Common myeloid progenitor, CD34-positive (primary cell): ENCODE measurements at regions not wholly inside any gene's neighbourhood (a gene's known extent, or its start where the extent isn't known, plus 50 kb on each side); places are given as distances from the start of the nearest gene placed in this dataset.

Experiments used
- CTCF ChIA-PET: fragments of 350-600 bp; sonication (Branson Sonifier 250); formaldehyde crosslinking; loops from one replicate; lab custom pipeline; 2021; ENCODE audit warnings: antibody characterized with exemption; lab: Charles Lee
- POLR2A ChIA-PET: fragments of 350-600 bp; sonication (Branson Sonifier 250); formaldehyde crosslinking; loops from one replicate; lab custom pipeline; 2021; ENCODE audit warnings: antibody characterized with exemption; lab: Charles Lee
- DNase-seq, 3 donors: peaks; one replicate each; pipeline versions ENCODE4 v3.0.0 to v3.0.0-alpha.2; 2013
- H3K27ac ChIP-seq, 2 experiments: 1 replicate in 1 of 2; 2 replicates in 1 of 2; pipeline ENCODE4 v1.7.0; 2013; ENCODE audit warnings: inconsistent platforms in 2 of 2, low read length in 2 of 2, mild to moderate bottlenecking in 2 of 2, low read depth in 1 of 2, moderate library complexity in 1 of 2; ENCODE audit not compliant: severe bottlenecking in 2 of 2, insufficient read depth in 1 of 2, poor library complexity in 1 of 2
- H3K27me3 ChIP-seq, 5 experiments: replicated peaks in 2 of 5; 1 replicate in 3 of 5; 2 replicates in 2 of 5; pipeline versions ENCODE4 v1.6.1 to v1.7.0; 2013; ENCODE audit warnings: low read length in 4 of 5, mild to moderate bottlenecking in 2 of 5, moderate library complexity in 2 of 5, inconsistent platforms in 1 of 5; ENCODE audit not compliant: insufficient read depth in 5 of 5, control insufficient read depth in 4 of 5
- H3K36me3 ChIP-seq, 4 experiments: 1 replicate in 2 of 4; 2 replicates in 2 of 4; pipeline versions ENCODE4 v1.6.1 to v1.7.0; 2013; ENCODE audit warnings: low read length in 3 of 4, control low read depth in 1 of 4, mild to moderate bottlenecking in 1 of 4; ENCODE audit not compliant: control insufficient read depth in 4 of 4, insufficient read depth in 4 of 4
- H3K4me1 ChIP-seq, 4 experiments: 1 replicate in 3 of 4; 2 replicates in 1 of 4; pipeline versions ENCODE4 v1.6.1 to v1.7.1; 2013; ENCODE audit warnings: low read length in 3 of 4, mild to moderate bottlenecking in 3 of 4, control low read depth in 1 of 4, inconsistent platforms in 1 of 4, moderate library complexity in 1 of 4; ENCODE audit not compliant: control insufficient read depth in 4 of 4, insufficient read depth in 4 of 4; ENCODE audit errors: control extremely low read depth in 1 of 4
- H3K4me3 ChIP-seq, 7 experiments: 1 replicate in 4 of 7; 2 replicates in 3 of 7; pipeline versions ENCODE4 v1.5.1 to v1.7.0; 2013; ENCODE audit warnings: mild to moderate bottlenecking in 7 of 7, low read length in 6 of 7, moderate library complexity in 6 of 7, inconsistent platforms in 2 of 7, low read depth in 2 of 7, control low read depth in 1 of 7; ENCODE audit not compliant: insufficient read depth in 4 of 7, control insufficient read depth in 1 of 7; ENCODE audit errors: extremely low read depth in 1 of 7
- H3K9me3 ChIP-seq, 5 experiments: 1 replicate in 4 of 5; 2 replicates in 1 of 5; pipeline versions ENCODE4 v1.6.1 to v1.7.1; 2013; ENCODE audit warnings: low read length in 4 of 5, mild to moderate bottlenecking in 2 of 5, inconsistent platforms in 1 of 5, low read depth in 1 of 5, moderate library complexity in 1 of 5; ENCODE audit not compliant: control insufficient read depth in 4 of 5, insufficient read depth in 2 of 5; ENCODE audit errors: control extremely low read depth in 1 of 5
- WGBS: methylation state at CpG from one replicate; pipeline ENCODE4 v1.1.5; 2013; ENCODE audit not compliant: insufficient coverage; 5-methylcytosine and 5-hydroxymethylcytosine counted together

DNA sequence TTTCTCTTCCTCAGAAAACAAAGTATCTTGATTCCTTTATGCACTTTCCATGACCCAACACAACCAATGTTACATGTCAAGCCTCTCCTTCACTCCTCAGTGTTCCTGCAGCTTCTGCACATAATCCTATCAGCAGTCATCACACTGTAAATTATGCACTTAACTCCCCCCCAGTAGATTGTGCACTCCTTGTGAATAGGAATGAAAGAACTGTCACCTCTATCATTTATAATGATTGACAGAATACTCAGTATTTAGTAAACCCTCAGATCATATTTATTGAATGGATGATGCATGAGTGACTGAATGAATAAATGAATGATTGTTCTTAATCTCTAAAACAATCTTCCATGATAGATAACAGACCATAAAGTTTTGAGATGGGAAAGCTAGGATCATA, 253.3 kb downstream of the HS3ST1 start:
- H3K4me3 ChIP-seq, result no peak overlapping the region
- DNase-seq, result no peak
- CTCF ChIA-PET, result no interaction called here
- H3K9me3 ChIP-seq, result no peaks in the 10 kb centered on the region
- H3K4me1 ChIP-seq, result no peaks in the 10 kb centered on the region
- POLR2A ChIA-PET, result no interaction called here
- no peaks in the 10 kb centered on the region for H3K36me3 ChIP-seq
- no peak overlapping the region for H3K27ac ChIP-seq
- no peaks in the 10 kb centered on the region for H3K27me3 ChIP-seq

DNA sequence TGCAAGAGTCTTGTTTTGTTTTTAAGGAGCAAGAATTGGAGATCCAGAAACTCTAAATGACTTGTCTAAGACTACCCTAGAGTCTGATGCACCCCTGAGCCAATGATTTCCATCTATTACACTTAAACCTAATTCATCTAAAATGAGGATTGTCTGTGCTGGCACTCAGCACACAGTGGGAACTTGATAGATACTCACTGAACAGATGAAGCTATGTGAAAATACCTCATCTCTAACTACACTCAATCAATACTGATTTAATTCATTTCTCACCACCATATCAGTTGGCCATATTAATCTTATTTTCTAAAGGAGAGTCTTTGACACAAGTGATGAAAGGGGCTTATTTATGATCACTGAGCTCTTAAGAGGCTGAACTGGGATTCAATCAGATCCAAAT, 262.1 kb downstream of the HS3ST1 start:
- Histone ChIP-seq H3K4me1 (no peaks in the 10 kb centered on the region), H3K9me3 (no peaks in the 10 kb centered on the region), H3K27ac (no peak overlapping the region), H3K36me3 (no peaks in the 10 kb centered on the region), H3K27me3 (no peaks in the 10 kb centered on the region), H3K4me3 (no peak overlapping the region)
- DNase-seq, result no peak
- POLR2A ChIA-PET, result no interaction called here
- CTCF ChIA-PET, result no interaction called here

DNA sequence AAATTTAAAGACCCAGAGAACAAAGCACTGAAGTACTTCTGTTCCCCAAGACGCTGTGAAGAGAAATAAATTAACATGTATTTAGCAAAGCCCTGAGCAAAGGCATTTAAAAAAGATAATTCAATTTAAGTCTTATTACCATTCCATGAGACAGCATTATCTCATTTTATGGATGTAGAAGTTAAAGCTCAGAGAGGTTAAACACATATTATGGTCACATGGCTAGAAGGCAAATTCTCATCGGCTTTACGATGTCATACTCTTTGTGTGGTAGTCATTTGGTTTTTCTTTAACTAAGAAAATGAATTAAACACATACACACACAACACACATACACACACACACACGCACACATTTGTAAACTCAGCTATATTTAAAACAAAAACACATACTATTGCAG, 262.7 kb downstream of the HS3ST1 start:
- Histone ChIP-seq H3K9me3 (no peaks in the 10 kb centered on the region), H3K4me3 (no peak overlapping the region), H3K36me3 (no peaks in the 10 kb centered on the region), H3K27me3 (no peaks in the 10 kb centered on the region), H3K27ac (no peak overlapping the region), H3K4me1 (no peaks in the 10 kb centered on the region)
- DNase-seq, result no peak
- CTCF ChIA-PET, result no interaction called here
- no CpG with 5 or more reads among the region's 4 CpGs for WGBS
- POLR2A ChIA-PET, result no interaction called here

DNA sequence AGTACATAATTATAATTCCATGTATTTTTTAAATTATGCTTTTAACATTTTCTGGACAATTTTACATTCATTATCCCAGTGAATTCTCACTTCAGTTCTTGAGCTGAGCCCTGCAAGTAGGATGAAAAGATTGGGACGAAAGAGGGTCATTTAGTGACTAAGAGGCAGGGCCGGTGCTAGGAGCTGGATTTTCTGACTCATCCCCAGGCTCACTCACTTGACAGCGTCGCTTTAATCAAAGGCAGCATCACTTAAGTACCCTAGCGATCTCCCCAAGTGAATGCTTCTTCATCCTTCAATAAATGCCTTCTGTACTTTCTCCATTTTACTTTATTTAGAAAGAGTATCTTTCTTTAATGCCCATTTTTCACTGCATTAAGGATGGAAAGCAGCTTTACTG, 263.6 kb downstream of the HS3ST1 start:
- ChIA-PET CTCF (no interaction called here), POLR2A (interaction anchor here (0.5 kb wide), 1 partner anchor 30 kb away, joined by 4 read pairs; no protein-coding TSS in a partner anchor)
- Histone ChIP-seq H3K27me3 (no peaks in the 10 kb centered on the region), H3K4me3 (no peak overlapping the region), H3K9me3 (no peaks in the 10 kb centered on the region), H3K36me3 (no peaks in the 10 kb centered on the region), H3K27ac (no peak overlapping the region), H3K4me1 (no peaks in the 10 kb centered on the region)
- 100% methylated on average over 5 of the region's 5 CpGs for WGBS
- no peak for DNase-seq

DNA sequence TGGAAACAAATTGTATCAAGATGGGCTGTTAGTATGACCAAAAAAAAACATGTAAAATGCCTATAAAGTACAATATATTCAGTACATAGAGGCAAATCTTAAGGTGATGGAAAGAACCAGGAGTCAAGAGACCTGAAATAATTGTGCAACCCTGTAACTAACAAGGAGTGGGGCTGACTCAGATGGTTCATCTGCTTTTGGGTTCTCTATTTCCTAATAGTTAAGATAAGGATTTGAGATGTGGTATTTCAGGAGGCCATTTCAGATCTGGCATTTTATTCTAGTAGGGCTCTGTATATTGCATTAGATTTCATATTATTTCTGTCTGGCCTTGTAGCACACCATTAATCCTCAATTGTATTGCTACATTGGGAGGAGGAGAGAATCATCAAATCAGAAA, 268.4 kb downstream of the HS3ST1 start:
- no peak overlapping the region for H3K27ac ChIP-seq
- no peaks in the 10 kb centered on the region for H3K9me3 ChIP-seq
- no peaks in the 10 kb centered on the region for H3K27me3 ChIP-seq
- H3K4me1 ChIP-seq, result no peaks in the 10 kb centered on the region
- ChIA-PET POLR2A (no interaction called here), CTCF (no interaction called here)
- H3K4me3 ChIP-seq, result no peak overlapping the region
- no peaks in the 10 kb centered on the region for H3K36me3 ChIP-seq
- no peak for DNase-seq

DNA sequence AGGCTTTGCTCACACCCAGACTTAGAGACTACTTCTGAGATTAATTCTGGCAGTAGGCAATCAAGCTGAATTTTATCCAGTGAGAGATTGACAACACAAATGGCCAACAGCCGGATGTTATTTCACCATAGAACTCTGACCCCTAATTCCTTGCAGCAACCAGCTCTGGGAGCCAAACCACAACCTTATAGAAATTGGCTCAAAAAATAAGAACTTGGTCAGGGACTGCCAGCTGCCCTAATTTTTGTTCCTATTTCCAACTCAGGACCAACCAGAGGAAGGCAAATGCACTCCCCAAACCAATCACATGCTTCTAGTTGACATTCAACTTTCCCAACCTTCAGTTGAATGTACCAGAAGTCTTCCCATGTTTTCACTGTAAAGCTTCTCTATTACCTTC, 269.7 kb downstream of the HS3ST1 start:
- 100% methylated on average over 1 of the region's 1 CpG for WGBS
- no peak for DNase-seq
- Histone ChIP-seq H3K27ac (no peak overlapping the region), H3K4me1 (no peaks in the 10 kb centered on the region), H3K4me3 (no peak overlapping the region), H3K36me3 (no peaks in the 10 kb centered on the region), H3K27me3 (no peaks in the 10 kb centered on the region), H3K9me3 (no peaks in the 10 kb centered on the region)
- ChIA-PET POLR2A (no interaction called here), CTCF (no interaction called here)

DNA sequence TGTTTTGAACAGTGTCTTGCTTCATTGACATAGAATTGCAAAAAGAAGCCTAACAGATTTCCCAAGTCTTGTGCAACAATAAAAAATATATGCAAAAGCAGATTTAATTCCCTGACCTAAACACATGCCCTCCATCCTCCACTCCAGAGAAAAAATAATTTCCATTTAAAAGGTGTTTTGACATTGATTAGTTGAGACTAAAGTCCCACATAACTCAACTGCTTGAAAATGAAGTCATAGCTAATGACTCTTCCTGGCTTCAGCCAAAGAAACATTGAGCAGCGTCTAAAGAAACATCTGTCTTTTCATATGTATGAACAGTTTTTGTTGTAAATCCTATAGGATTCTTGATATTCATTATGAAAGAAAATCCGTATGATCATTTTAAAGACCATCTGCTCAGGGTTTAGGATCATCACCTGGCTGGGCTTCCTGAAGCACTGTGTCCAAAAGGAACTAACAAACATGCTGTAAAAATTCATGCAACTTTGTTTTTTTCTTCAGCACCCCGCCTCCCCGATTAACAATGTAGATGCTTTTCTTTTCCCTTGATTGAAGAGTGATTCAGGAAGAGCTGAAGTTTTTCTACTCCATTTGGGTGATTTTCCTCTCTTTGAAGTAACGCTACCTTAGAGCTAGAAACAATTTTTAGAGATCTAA, 273.4 kb downstream of the HS3ST1 start:
- ChIA-PET CTCF (interaction anchor here (0.7 kb wide), 1 partner anchor 994 kb away, joined by 3 read pairs; no protein-coding TSS in a partner anchor), POLR2A (no interaction called here)
- no peaks in the 10 kb centered on the region for H3K27me3 ChIP-seq
- H3K4me1 ChIP-seq, result no peaks in the 10 kb centered on the region
- WGBS, result 100% methylated on average over 4 of the region's 5 CpGs
- H3K36me3 ChIP-seq, result no peaks in the 10 kb centered on the region
- H3K4me3 ChIP-seq, result no peak overlapping the region
- DNase-seq, result no peak
- H3K27ac ChIP-seq, result no peak overlapping the region
- H3K9me3 ChIP-seq, result no peaks in the 10 kb centered on the region
